ENCODE measurements at regions not wholly inside any gene's neighbourhood (a gene's known extent, or its start where the extent isn't known, plus 50 kb on each side); places are given as distances from the start of the nearest gene placed in this dataset.
"Not testable (repeated sequence)": the region's sequence is repeated elsewhere in the genome, so short reads cannot be mapped to it uniquely, and the experiment has no call there.

GRCh38 chr6:55047451-55048044 lies 126.8 kb upstream of the HCRTR2 start:
- in situ Hi-C loops (cut with HindIII; ENCODE audit: low sequenced_read_pairs), result no loop called here
- no peak for DNase-seq (ENCODE audit: low spot score)

DNA sequence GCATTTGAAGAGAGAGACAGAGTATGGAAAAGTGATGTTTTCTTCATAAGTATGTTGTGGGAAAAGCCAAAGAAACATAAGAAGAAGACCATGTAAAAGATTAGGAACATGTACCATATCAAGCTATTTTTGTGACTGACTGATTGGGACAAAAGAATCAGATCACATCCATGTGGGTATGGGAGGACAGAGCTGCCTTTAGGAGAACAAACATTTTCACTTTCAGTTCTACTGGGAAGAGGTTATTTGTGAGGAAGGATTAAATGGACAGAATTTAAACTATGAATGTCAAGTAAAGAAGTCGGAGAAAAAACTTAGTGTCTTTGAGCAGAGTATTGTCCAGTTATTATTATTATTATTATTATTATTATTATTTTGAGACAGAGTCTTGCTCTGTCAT lies 124.4 kb upstream of the HCRTR2 start:
- in situ Hi-C loops (cut with HindIII; ENCODE audit: low sequenced_read_pairs), result no loop called here

GRCh38 chr6:55052846-55053245 lies 121.5 kb upstream of the HCRTR2 start:
- in situ Hi-C loops (cut with HindIII; ENCODE audit: low sequenced_read_pairs), result no loop called here
- DNase-seq (ENCODE audit: low spot score), result no peak

More for the DNA sequence above, 124.4 kb upstream of the HCRTR2 start:
- no peak for DNase-seq (ENCODE audit: low spot score)

DNA sequence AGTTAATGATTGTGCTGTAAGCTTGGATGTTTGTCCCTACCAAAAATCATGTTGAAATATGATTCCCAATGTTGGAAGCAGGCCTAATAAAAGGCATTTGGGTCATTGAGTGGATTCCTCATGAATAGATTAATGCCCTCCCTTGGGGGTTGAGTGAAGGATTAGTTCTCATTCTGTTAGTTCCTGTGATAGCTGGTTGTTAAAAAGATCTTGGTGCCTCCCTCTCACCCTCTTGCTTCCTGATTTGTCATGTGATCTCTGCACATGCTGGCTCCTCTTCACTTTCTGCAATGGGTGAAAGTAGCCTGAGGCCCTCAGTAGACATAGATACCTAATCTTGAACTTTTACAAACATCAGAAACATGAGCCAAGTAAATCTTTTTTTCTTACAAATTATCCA lies 115.6 kb upstream of the HCRTR2 start:
- in situ Hi-C loops (cut with HindIII; ENCODE audit: low sequenced_read_pairs), result no loop called here

DNA sequence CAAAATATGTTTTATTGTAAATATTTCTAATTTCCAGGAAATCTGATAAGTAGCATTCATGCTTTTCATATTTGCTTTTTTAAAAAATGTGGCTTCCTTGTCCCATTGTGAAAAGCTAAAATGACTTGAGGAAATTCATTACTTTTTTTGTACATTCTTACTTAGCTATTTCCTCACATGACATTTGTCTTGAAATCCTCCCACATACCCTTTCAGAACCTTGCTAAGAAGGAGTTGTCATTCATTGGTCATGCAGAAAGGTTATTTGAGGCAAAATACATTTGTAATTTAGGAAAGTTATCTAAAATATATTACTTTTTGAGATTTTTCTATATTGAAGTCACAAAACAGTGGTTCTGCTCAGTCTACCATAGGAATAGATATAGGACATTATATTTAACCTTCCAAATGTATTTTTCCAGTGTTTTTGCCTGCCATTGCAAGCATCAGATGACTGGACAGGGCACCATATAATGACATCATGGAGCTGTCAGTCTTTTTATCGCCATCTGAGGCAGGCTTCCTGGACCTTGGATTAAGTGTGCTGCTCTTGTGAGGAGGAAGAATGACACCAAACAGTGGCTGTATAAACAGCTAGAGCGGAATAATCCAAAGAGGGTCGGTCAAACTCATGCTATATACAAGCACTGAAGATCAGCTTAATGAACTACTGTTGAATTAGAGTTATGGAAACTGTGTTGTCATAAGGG lies 109.4 kb upstream of the HCRTR2 start:
- no peak for DNase-seq (ENCODE audit: low spot score)
- in situ Hi-C loops (cut with HindIII; ENCODE audit: low sequenced_read_pairs), result no loop called here

More for the DNA sequence above, 115.6 kb upstream of the HCRTR2 start:
- no peak for DNase-seq (ENCODE audit: low spot score)

GRCh38 chr6:55069132-55069781 lies 105.1 kb upstream of the HCRTR2 start:
- in situ Hi-C loops (cut with HindIII; ENCODE audit: low sequenced_read_pairs), result no loop called here
- peak; percentile 35 for DNase-seq (ENCODE audit: low spot score)

- in situ Hi-C loops (cut with HindIII; ENCODE audit: low sequenced_read_pairs), result no loop called here
- no peak for DNase-seq (ENCODE audit: low spot score)
These were observed 92.3 kb upstream of the HCRTR2 start for GRCh38 chr6:55082021-55082420.

DNA sequence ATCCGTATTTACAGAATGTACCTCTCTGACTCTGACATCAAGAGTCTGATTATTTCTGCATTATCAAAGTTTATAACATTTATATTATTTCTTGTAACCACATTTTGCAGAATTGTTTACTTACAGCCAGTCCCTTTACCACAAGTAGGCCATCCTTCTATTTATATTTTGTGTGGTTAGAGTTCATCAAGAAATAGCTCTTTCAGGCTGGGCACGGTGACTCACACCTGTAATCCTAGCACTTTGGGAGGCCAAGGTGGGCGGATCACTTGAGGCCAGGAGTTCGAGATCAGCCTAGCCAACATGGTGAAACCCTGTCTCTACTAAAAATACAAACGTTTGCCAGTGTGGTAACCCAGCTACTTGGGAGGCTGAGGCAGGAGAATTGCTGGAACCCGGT lies 86.3 kb upstream of the HCRTR2 start:
- DNase-seq (ENCODE audit: low spot score); in situ Hi-C loops (cut with HindIII; ENCODE audit: low sequenced_read_pairs): not testable (repeated sequence)

- in situ Hi-C loops (cut with HindIII; ENCODE audit: low sequenced_read_pairs), result no loop called here
- DNase-seq (ENCODE audit: low spot score), result no peak
These were observed 85.4 kb upstream of the HCRTR2 start for GRCh38 chr6:55088902-55089301.

DNA sequence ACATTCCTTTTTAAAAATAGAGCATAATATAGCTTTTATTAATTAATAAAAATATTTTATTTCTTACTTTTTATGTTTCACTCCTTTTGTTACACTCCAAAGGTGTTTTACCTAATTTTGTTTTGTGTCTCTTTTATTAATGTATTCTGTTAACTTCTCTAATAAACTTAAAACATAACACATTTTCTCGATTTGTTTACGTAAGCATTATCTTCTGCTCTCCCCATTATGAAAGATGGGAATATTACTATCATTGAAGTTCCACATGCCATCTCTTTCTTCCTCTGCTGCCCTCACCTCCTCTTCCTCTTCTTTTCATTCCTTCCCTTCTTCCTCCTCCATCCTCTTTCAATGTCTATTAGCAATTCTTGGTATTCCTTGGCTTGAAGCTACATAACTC lies 85.0 kb upstream of the HCRTR2 start:
- in situ Hi-C loops (cut with HindIII; ENCODE audit: low sequenced_read_pairs), result no loop called here
- DNase-seq (ENCODE audit: low spot score), result no peak

DNA sequence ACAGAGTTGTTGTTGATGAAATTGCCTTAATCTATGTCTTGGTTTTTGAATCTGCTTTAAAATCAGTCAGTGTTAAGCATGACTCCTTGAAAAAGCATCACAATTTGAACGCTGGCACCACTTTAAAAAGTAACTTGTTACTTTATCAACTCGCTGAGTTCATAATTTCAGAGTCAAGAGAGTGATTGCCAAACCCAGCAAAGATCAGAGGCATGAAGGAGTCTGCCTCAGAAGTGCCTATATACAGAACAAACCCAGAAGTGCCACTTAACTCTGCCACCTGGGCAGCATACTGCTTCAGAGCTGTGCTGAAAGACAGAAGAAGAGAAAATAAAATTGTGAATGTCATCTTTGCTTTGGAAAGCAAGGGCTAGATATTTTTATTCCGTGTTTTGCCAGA lies 73.6 kb upstream of the HCRTR2 start:
- in situ Hi-C loops (cut with HindIII; ENCODE audit: low sequenced_read_pairs), result no loop called here
- no peak for DNase-seq (ENCODE audit: low spot score)

- in situ Hi-C loops (cut with HindIII; ENCODE audit: low sequenced_read_pairs), result no loop called here
- DNase-seq (ENCODE audit: low spot score), result no peak
These were observed 73.2 kb upstream of the HCRTR2 start for GRCh38 chr6:55101157-55101556.

DNA sequence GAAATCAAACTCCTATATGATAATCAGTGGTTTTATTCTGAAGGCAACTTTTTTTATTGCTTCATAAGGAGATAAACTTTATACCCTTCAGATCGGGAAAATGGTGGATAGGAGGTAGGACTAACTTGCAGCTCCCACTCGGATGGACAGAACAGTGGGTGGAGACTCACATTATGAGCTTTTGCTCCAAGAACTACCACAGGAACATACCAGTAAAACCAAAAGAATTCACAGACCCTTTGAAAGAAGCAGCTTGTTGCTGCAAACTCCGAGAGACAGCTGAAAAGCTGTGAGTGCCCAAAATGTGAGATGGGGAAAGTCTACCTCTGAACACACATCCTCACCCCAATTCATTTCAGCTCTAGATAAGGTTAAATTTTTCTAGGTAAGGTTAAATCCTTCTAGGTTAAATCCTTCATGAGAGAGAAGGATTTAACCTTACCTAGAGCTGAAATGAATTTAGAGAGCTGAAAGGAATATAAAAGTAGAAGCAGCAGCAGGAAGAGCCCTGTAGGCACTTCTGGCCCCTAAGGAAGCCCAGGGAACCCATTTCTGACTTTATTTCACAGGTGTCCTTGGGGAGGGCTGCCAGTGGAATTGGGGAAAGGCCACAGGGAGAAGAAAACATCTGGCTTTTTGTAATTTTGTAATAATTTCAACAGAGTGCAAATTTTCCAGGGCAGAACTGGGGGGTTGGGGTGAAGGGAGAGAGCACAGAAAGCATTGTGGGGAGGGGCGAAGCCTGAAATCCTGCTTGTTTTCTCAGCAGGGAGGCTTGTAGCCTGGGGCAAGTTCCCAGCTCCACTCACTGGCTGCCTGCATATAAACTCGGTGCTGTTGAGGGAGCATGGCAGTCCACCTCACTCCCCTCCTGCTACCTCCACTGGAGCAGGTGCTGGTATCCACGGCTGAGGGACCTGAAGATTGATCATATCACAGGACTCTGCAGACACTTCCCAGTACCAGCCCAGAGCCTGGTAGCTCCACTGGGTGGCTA lies 65.9 kb upstream of the HCRTR2 start:
- in situ Hi-C loops (cut with HindIII; ENCODE audit: low sequenced_read_pairs), result no loop called here

GRCh38 chr6:55117267-55117666 lies 57.0 kb upstream of the HCRTR2 start:
- no peak for DNase-seq (ENCODE audit: low spot score)
- in situ Hi-C loops (cut with HindIII; ENCODE audit: low sequenced_read_pairs), result no loop called here

More for the DNA sequence above, 65.9 kb upstream of the HCRTR2 start:
- no peak for DNase-seq (ENCODE audit: low spot score)

GRCh38 chr6:55124241-55124640 lies 50.1 kb upstream of the HCRTR2 start:
- DNase-seq (ENCODE audit: low spot score); in situ Hi-C loops (cut with HindIII; ENCODE audit: low sequenced_read_pairs): not testable (repeated sequence)

Data from G401 (cell line).